Activated naive CD4-positive, alpha-beta T cell treated with Interleukin-2 at 50 U/mL for 16 hours (primary cell): ENCODE measurements at regions not wholly inside any gene's neighbourhood (a gene's known extent, or its start where the extent isn't known, plus 50 kb on each side); places are given as distances from the start of the nearest gene placed in this dataset.

ENCODE experiments used
- DNase-seq: peaks from one replicate; pipeline ENCODE4 v3.0.0-alpha.2; 2020

GRCh38 chr6:147621263-147621662 is 112.8 kb downstream of the SAMD5 start:
- no peak for DNase-seq

GRCh38 chr6:147621961-147622360 is 113.5 kb downstream of the SAMD5 start:
- no peak for DNase-seq

- DNase-seq = no peak
Observed at GRCh38 chr6:147624946-147625515, 116.5 kb downstream of the SAMD5 start.

GRCh38 chr6:147625946-147626345 is 117.5 kb downstream of the SAMD5 start:
- no peak for DNase-seq

- no peak for DNase-seq
Observed at GRCh38 chr6:147627411-147627810, 118.9 kb downstream of the SAMD5 start.

GRCh38 chr6:147633191-147633590 is 124.7 kb downstream of the SAMD5 start:
- DNase-seq = no peak

GRCh38 chr6:147637620-147638195 is 129.2 kb downstream of the SAMD5 start:
- DNase-seq = no peak

GRCh38 chr6:147639279-147639678 is 130.8 kb downstream of the SAMD5 start:
- no peak for DNase-seq

- DNase-seq = no peak
Observed at GRCh38 chr6:147640606-147641005, 132.1 kb downstream of the SAMD5 start.

GRCh38 chr6:147641511-147641910 is 133.0 kb downstream of the SAMD5 start:
- no peak for DNase-seq

- DNase-seq = no peak
Observed at GRCh38 chr6:147642458-147642857, 134.0 kb downstream of the SAMD5 start.

- no peak for DNase-seq
Observed at GRCh38 chr6:147643341-147644200, 135.1 kb downstream of the SAMD5 start.

- no peak for DNase-seq
Observed at GRCh38 chr6:147648916-147649315, 140.4 kb downstream of the SAMD5 start.

GRCh38 chr6:147651249-147652063 is 143.0 kb downstream of the SAMD5 start:
- DNase-seq = no peak

- DNase-seq = no peak
Observed at GRCh38 chr6:147653631-147654030, 145.1 kb downstream of the SAMD5 start.

- DNase-seq = no peak
Observed at GRCh38 chr6:147654103-147654845, 145.8 kb downstream of the SAMD5 start.

- no peak for DNase-seq
Observed at GRCh38 chr6:147660334-147661311, 152.1 kb downstream of the SAMD5 start.

- DNase-seq = no peak
Observed at GRCh38 chr6:147662646-147663045, 154.2 kb downstream of the SAMD5 start.

- no peak for DNase-seq
Observed at GRCh38 chr6:147664092-147664491, 155.6 kb downstream of the SAMD5 start.

- DNase-seq = no peak
Observed at GRCh38 chr6:147666255-147666654, 157.8 kb downstream of the SAMD5 start.

- DNase-seq = no peak
Observed at GRCh38 chr6:147667082-147667481, 158.6 kb downstream of the SAMD5 start.
